Skeletal muscle satellite cell (primary cell): ENCODE measurements at regions not wholly inside any gene's neighbourhood (a gene's known extent, or its start where the extent isn't known, plus 50 kb on each side); places are given as distances from the start of the nearest gene placed in this dataset.
A peak's percentile ranks its signal among the peaks of the same experiment; 100 is the strongest.

Experiments
- H3K27me3 ChIP-seq: 2 replicates; pipeline ENCODE4 v1.7.0; 2013; ENCODE audit warnings: low read length; ENCODE audit not compliant: control insufficient read depth, insufficient read depth
- H3K36me3 ChIP-seq: 2 replicates; pipeline ENCODE4 v1.7.0; 2013; ENCODE audit warnings: mild to moderate bottlenecking, control low read depth, low read length; ENCODE audit not compliant: insufficient read depth
- H3K4me1 ChIP-seq: 2 replicates; pipeline ENCODE4 v1.7.0; 2013; ENCODE audit warnings: low read length; ENCODE audit not compliant: control insufficient read depth, insufficient read depth
- H3K4me2 ChIP-seq: 2 replicates; pipeline ENCODE4 v1.7.0; 2013; ENCODE audit warnings: mild to moderate bottlenecking, low read length
- H3K4me3 ChIP-seq: 2 replicates; pipeline ENCODE4 v1.7.0; 2013; ENCODE audit warnings: low read length
- H3K9ac ChIP-seq: 2 replicates; pipeline ENCODE4 v1.7.0; 2013; ENCODE audit warnings: mild to moderate bottlenecking, low read depth, low read length, moderate library complexity
- H3K9me3 ChIP-seq: replicated peaks from 2 replicates; pipeline ENCODE4 v1.7.0; 2013; ENCODE audit warnings: mild to moderate bottlenecking, control low read depth, low read length

DNA sequence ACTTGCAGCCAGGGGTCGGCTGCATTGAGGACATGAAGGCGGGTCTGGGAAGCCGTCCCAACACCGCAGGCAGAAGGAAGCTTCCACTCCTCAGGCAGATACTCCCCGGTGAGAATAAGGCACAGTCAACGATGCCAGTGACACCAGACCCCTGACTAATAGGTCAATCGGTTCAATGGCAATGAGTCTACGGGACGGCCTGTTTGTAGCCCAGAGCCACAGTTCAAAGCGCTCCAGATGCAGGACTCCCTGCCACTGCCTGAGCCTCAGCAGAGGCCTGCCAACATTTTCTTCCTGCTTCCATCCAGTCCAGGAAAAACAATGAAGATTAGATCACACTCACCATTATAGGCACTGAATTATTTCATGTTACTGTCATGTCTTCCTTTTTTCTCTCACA is 84.5 kb upstream of the SIMC1 start:
- no peaks in the 10 kb centered on the region for H3K9me3 ChIP-seq
- H3K4me2 ChIP-seq, result no peak overlapping the region
- H3K27me3 ChIP-seq, result no peaks in the 10 kb centered on the region
- H3K36me3 ChIP-seq, result no peaks in the 10 kb centered on the region
- no peak overlapping the region for H3K4me3 ChIP-seq
- no peak overlapping the region for H3K9ac ChIP-seq
- peaks cover 16% of the 10 kb centered on the region for H3K4me1 ChIP-seq

DNA sequence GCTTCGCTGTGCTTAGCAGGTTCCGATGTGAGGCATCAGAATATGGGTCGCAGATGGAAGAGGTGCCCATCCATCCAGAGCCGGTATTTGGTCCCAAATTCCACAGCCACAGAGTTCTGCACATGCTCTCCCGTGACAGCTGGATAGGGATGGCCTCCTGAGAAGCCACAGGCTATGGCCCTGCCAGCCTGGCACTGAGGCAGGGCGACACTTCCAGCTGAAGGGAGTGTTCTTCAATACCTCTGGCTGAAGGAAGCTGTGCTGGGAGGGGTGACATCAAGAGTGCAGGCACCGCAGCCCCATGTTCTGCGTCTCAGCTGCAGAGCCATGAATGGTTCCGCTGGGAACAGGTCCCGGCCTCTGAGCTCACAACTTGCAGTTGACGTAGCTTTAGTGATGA is 83.4 kb upstream of the SIMC1 start:
- Histone ChIP-seq H3K4me1 (peaks cover 16% of the 10 kb centered on the region), H3K36me3 (no peaks in the 10 kb centered on the region), H3K9ac (no peak overlapping the region), H3K4me2 (no peak overlapping the region), H3K4me3 (no peak overlapping the region), H3K27me3 (no peaks in the 10 kb centered on the region), H3K9me3 (no peaks in the 10 kb centered on the region)

DNA sequence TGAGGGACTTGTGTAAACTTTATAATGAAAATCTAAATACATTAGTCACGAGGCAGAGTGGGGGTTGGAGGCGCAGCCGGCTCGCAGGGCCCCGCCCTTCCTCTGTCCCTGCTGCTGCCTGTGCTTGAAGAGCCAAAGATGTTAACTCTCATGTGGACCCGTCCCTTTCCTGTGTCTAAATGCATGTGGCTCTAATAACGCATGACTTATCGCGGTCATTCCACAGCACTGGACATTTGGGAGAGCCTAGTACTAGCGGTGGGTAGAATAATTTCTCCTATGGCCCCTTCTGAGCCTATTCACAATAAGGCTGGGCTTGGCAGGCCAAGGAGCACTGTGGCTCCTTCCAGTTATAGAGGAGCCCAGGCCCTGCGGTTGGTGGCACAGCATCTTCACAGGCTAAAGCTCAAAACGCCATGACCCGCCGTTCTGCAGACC is 82.3 kb upstream of the SIMC1 start:
- H3K9ac ChIP-seq, result no peak overlapping the region
- H3K4me3 ChIP-seq, result no peak overlapping the region
- no peak overlapping the region for H3K4me2 ChIP-seq
- H3K27me3 ChIP-seq, result no peaks in the 10 kb centered on the region
- no peaks in the 10 kb centered on the region for H3K36me3 ChIP-seq
- H3K9me3 ChIP-seq, result no peaks in the 10 kb centered on the region
- peaks cover 16% of the 10 kb centered on the region for H3K4me1 ChIP-seq

DNA sequence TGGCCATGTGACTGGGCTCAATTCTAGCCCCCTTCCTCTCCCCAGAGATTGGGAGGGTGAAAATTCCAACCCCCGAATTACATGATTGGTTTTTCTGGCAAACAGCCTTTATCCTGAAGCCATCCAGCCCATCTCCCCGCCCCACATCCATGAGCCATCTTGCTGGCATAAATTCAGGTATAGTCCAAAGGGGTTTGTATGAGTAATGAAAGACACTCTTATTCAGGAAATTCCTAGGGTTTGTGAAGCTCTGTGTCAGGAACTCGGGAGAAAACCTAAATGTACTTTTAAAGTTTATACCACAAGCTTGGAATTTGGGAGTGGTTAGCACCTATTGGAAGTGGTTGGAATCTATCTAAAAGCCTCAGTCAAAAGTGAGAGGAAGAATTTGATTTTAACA is 80.6 kb upstream of the SIMC1 start:
- Histone ChIP-seq H3K36me3 (no peaks in the 10 kb centered on the region), H3K9ac (no peak overlapping the region), H3K4me3 (no peak overlapping the region), H3K27me3 (no peaks in the 10 kb centered on the region), H3K4me2 (peak overlapping the region; percentile 6), H3K4me1 (peaks cover 10% of the 10 kb centered on the region), H3K9me3 (no peaks in the 10 kb centered on the region)

DNA sequence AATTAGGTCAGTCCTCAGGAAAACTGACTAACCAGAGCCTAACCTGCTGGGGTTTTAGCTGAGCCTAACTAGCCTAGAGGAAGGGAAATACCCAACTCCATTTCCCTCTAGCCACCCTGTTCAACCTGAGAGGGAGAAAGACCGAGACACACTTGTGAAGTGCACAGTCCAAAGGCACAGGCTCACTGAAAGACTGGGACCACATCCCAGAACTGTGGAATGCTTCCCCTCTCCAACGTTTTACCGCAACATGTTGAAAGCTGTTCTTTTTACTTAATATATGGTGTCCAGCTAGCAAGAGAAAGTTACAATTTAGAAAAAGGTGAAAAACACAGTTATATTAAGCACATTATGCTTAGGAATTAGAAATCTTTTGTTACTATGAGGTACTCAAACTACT is 76.8 kb upstream of the SIMC1 start:
- Histone ChIP-seq H3K9ac (no peak overlapping the region), H3K9me3 (no peaks in the 10 kb centered on the region), H3K27me3 (no peaks in the 10 kb centered on the region)

GRCh38 chr5:176162198-176162597 is 76.0 kb upstream of the SIMC1 start:
- no peak overlapping the region for H3K9ac ChIP-seq
- H3K4me2 ChIP-seq, result no peak overlapping the region
- no peaks in the 10 kb centered on the region for H3K36me3 ChIP-seq
- peaks cover 7% of the 10 kb centered on the region for H3K4me1 ChIP-seq
- no peak overlapping the region for H3K4me3 ChIP-seq
- H3K27me3 ChIP-seq, result no peaks in the 10 kb centered on the region
- no peaks in the 10 kb centered on the region for H3K9me3 ChIP-seq

More for the DNA sequence above, 76.8 kb upstream of the SIMC1 start:
- Histone ChIP-seq H3K4me2 (no peak overlapping the region), H3K4me1 (peaks cover 5% of the 10 kb centered on the region), H3K4me3 (no peak overlapping the region), H3K36me3 (no peaks in the 10 kb centered on the region)

- no peaks in the 10 kb centered on the region for H3K9me3 ChIP-seq
- no peak overlapping the region for H3K4me2 ChIP-seq
- H3K4me1 ChIP-seq, result peaks cover 3% of the 10 kb centered on the region
- H3K4me3 ChIP-seq, result no peak overlapping the region
- no peaks in the 10 kb centered on the region for H3K27me3 ChIP-seq
- no peaks in the 10 kb centered on the region for H3K36me3 ChIP-seq
- no peak overlapping the region for H3K9ac ChIP-seq
Observed at GRCh38 chr5:176162888-176163287, 75.3 kb upstream of the SIMC1 start.

- Histone ChIP-seq H3K9me3 (no peaks in the 10 kb centered on the region), H3K36me3 (no peaks in the 10 kb centered on the region)
Observed at GRCh38 chr5:176166427-176166826, 71.8 kb upstream of the SIMC1 start.

GRCh38 chr5:176167800-176168199 is 70.4 kb upstream of the SIMC1 start:
- Histone ChIP-seq H3K27me3 (no peaks in the 10 kb centered on the region), H3K4me2 (no peak overlapping the region), H3K4me3 (no peak overlapping the region), H3K9ac (no peak overlapping the region), H3K9me3 (no peaks in the 10 kb centered on the region), H3K4me1 (peaks cover 3% of the 10 kb centered on the region), H3K36me3 (no peaks in the 10 kb centered on the region)

More at GRCh38 chr5:176166427-176166826, 71.8 kb upstream of the SIMC1 start:
- Histone ChIP-seq H3K27me3 (no peaks in the 10 kb centered on the region), H3K9ac (no peak overlapping the region), H3K4me3 (no peak overlapping the region), H3K4me1 (peaks cover 3% of the 10 kb centered on the region), H3K4me2 (no peak overlapping the region)

DNA sequence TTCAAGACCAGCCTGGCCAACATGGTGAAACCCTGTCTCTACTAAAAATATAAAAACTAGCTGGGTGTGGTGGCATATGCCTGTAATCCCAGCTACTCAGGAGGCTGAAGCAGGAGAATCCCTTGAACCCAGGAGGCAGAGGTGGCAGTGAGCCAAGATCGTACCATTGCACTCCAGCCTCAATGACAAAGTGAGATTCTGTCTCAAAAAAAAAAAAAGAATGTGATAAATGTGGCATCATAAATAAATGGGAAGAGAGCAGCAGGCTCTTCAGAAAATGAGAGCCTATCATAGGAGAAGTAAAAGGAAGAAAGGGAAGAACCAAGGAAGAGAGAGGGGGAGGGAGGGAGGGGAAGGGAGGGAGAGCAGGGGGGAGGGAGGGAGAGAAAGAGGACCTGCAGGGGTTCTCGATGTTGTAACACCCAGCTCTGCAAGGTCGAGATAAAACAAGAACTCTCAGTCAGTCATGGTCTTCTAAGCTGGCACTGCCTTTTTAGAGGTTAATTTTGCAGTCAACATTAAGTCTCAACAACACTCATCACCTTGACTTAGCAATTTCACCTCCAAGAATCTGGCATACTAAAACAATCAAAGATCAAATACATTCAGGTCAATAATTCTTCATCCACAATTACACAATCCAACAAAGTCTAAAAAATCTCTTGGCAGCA is 68.7 kb upstream of the SIMC1 start:
- no peaks in the 10 kb centered on the region for H3K36me3 ChIP-seq
- H3K9ac ChIP-seq, result no peak overlapping the region
- H3K27me3 ChIP-seq, result no peaks in the 10 kb centered on the region
- H3K4me3 ChIP-seq, result no peak overlapping the region
- H3K9me3 ChIP-seq, result no peaks in the 10 kb centered on the region
- H3K4me1 ChIP-seq, result peaks cover 3% of the 10 kb centered on the region
- H3K4me2 ChIP-seq, result no peak overlapping the region

DNA sequence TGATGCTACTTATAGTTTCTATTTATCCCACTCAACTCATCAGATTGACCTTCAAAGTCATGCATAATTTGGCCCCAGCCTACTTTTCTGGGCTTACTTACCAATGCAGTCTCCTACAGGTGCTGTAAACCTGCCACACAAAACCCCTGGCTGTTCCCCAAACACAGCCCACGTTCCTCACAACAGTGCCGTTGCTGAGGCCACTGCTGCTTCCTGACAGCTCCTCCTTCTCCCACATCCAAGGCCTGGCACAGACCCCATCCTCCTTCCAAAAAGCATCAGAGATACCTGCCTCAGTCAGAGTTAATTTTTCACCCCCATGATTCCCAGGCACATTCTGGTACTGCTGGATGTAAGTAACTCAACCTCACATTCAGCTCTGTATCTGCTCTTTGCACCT is 68.1 kb upstream of the SIMC1 start:
- Histone ChIP-seq H3K27me3 (no peaks in the 10 kb centered on the region), H3K9ac (no peak overlapping the region)

GRCh38 chr5:176171171-176171760 is 67.0 kb upstream of the SIMC1 start:
- Histone ChIP-seq H3K4me2 (no peak overlapping the region), H3K9me3 (no peaks in the 10 kb centered on the region), H3K4me3 (no peak overlapping the region), H3K9ac (no peak overlapping the region), H3K36me3 (no peaks in the 10 kb centered on the region), H3K4me1 (peaks cover 3% of the 10 kb centered on the region), H3K27me3 (peaks cover 3% of the 10 kb centered on the region)

More for the DNA sequence above, 68.1 kb upstream of the SIMC1 start:
- Histone ChIP-seq H3K4me1 (peaks cover 3% of the 10 kb centered on the region), H3K36me3 (no peaks in the 10 kb centered on the region), H3K4me2 (no peak overlapping the region), H3K9me3 (no peaks in the 10 kb centered on the region), H3K4me3 (no peak overlapping the region)
